NT2/D1 (cell line): ENCODE measurements at regions not wholly inside any gene's neighbourhood (a gene's known extent, or its start where the extent isn't known, plus 50 kb on each side); places are given as distances from the start of the nearest gene placed in this dataset.

ENCODE experiments used
- SUZ12 ChIP-seq: IDR thresholded peaks from 2 replicates; pipeline ENCODE4 v1.6.1; 2011; ENCODE audit not compliant: insufficient read length, insufficient read depth; ENCODE audit errors: extremely low read depth
- YY1 ChIP-seq: IDR thresholded peaks from 2 replicates; pipeline ENCODE4 v1.6.1; 2011; ENCODE audit not compliant: insufficient read length, insufficient read depth

- TF ChIP-seq YY1 (no peak), SUZ12 (no peak)
These were observed 432.4 kb upstream of the PDZRN3 start for GRCh38 chr3:74057169-74057568.
